ENCODE measurements at regions not wholly inside any gene's neighbourhood (a gene's known extent, or its start where the extent isn't known, plus 50 kb on each side); places are given as distances from the start of the nearest gene placed in this dataset.

- TF ChIP-seq CTCF (IDR thresholded peaks at IDR 0.05) (no peak), POLR2A (IDR thresholded peaks at IDR 0.05) (no peak)
Measured at GRCh38 chr13:55230570-55230908, 1910.2 kb upstream of the PRR20A start.
